Upper lobe of left lung (tissue), 4 donors: ENCODE measurements at regions not wholly inside any gene's neighbourhood (a gene's known extent, or its start where the extent isn't known, plus 50 kb on each side); places are given as distances from the start of the nearest gene placed in this dataset.

Source experiments
- CTCF ChIP-seq, 6 experiments: fragments of 450-650 bp in 4 of 6; fragments of 200-600 bp in 2 of 6; sonication (generic) in 2 of 6; IDR thresholded peaks; one replicate each; pipeline ENCODE4 v1.5.1; 2016 to 2019; ENCODE audit warnings: antibody characterized with exemption in 6 of 6
- EP300 ChIP-seq, 4 donors: sonication (generic); formaldehyde crosslinking; IDR thresholded peaks; one replicate each; pipeline ENCODE4 v1.5.1; 2017; ENCODE audit warnings: antibody characterized with exemption in 4 of 4, control low read depth in 2 of 4
- POLR2A ChIP-seq, 4 donors: fragments of 450-650 bp; IDR thresholded peaks; one replicate each; pipeline ENCODE4 v1.5.1; 2016 to 2017; ENCODE audit warnings: antibody characterized with exemption in 4 of 4, mild to moderate bottlenecking in 2 of 4
- POLR2AphosphoS5 ChIP-seq, 2 donors: sonication (generic); formaldehyde crosslinking; IDR thresholded peaks; one replicate each; pipeline ENCODE4 v1.5.1; 2017; ENCODE audit warnings: antibody characterized with exemption in 2 of 2

DNA sequence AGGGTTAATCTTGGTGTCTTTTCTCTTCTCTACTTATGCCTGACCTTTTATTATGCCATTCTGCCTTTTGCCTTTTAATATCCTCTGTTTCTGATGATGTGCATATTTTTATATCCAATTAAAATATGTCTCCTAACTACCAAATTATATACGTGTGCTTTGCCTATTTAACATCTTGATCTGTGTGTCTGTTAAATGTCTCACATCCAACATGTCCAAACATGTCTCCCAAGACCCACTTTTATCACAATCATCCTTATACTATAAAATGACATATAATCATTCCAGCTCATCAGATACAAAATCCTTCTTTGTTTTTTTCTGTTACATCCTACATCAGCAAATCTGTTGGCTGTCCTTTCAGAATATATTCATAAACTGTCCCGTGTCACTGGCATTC is 539.5 kb downstream of the ZPLD1 start:
- TF ChIP-seq CTCF (IDR thresholded peaks at IDR 0.05) (no peak), POLR2A (IDR thresholded peaks at IDR 0.05) (no peak), POLR2AphosphoS5 (IDR thresholded peaks at IDR 0.05) (no peak), EP300 (IDR thresholded peaks at IDR 0.05) (no peak)
